C4-2B (cell line): ENCODE measurements at regions not wholly inside any gene's neighbourhood (a gene's known extent, or its start where the extent isn't known, plus 50 kb on each side); places are given as distances from the start of the nearest gene placed in this dataset.

ENCODE experiments used
- ZFX ChIP-seq: fragments of 450-650 bp; IDR thresholded peaks from 2 replicates; pipeline ENCODE4 v1.6.1; 2017
- TF ChIP-seq, protein P1 (sequence below): fragments of 450-650 bp; conservative IDR thresholded peaks from 2 replicates; pipeline ENCODE4 v1.5.1; 2017; ENCODE audit warnings: mild to moderate bottlenecking

DNA sequence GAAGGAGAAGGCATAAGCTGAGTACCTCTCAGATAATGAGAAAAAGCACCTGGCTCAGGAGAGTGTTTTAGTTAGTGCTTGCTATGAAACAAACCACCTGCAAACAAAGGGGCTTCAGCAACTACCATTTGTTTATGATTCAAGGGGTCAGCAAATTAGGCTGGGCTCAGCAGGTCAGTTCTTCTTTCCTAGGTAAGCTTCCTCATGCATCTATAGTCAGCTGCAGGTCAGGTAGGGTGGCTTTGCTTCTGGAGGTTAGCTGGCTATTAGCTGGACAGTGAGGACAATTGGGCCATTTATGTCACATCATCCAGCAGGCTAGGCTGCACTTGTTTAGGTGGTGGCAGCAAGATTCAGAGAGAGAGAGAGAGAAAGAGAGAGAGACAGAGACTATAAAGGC, 185.5 kb downstream of the EMX2 start:
- TF ChIP-seq, protein P1, sequence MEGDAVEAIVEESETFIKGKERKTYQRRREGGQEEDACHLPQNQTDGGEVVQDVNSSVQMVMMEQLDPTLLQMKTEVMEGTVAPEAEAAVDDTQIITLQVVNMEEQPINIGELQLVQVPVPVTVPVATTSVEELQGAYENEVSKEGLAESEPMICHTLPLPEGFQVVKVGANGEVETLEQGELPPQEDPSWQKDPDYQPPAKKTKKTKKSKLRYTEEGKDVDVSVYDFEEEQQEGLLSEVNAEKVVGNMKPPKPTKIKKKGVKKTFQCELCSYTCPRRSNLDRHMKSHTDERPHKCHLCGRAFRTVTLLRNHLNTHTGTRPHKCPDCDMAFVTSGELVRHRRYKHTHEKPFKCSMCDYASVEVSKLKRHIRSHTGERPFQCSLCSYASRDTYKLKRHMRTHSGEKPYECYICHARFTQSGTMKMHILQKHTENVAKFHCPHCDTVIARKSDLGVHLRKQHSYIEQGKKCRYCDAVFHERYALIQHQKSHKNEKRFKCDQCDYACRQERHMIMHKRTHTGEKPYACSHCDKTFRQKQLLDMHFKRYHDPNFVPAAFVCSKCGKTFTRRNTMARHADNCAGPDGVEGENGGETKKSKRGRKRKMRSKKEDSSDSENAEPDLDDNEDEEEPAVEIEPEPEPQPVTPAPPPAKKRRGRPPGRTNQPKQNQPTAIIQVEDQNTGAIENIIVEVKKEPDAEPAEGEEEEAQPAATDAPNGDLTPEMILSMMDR: no peak
- TF ChIP-seq ZFX: no peak
